ENCODE measurements at regions not wholly inside any gene's neighbourhood (a gene's known extent, or its start where the extent isn't known, plus 50 kb on each side); places are given as distances from the start of the nearest gene placed in this dataset.
"Not testable (repeated sequence)": the region's sequence is repeated elsewhere in the genome, so short reads cannot be mapped to it uniquely, and the experiment has no call there.

DNA sequence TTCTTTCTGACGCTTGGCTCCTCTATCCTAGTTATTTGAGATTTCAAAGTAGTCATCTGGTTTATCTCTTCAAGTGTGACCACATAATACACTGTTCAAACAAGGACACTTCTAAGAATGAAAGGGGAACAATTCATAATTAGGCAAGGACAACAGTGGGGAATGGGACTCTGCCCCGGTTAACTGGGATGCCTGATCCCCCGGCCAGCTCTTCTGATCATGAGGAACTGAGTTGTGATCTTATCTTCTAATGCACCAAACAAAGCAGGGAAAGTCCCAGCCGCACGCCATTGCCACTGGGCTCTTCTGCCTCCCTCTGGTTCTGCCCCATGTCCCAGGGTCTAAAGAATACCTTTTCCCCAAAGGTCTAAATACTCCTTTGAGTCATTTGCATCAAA is 158.2 kb upstream of the IRF2BP2 start:
- H3K9me3 ChIP-seq, result no peaks in the 10 kb centered on the region
- peaks cover 14% of the 10 kb centered on the region for H3K4me1 ChIP-seq
- H3K4me3 ChIP-seq, result no peak overlapping the region
- no peaks in the 10 kb centered on the region for H3K36me3 ChIP-seq
- no peak for DNase-seq
- ATAC-seq, result no peak
- no peak overlapping the region for H3K27ac ChIP-seq
- intact Hi-C loops (cut with DNase I), result no loop called here
- no peak for TF ChIP-seq CTCF (IDR thresholded peaks at IDR 0.05)
- no peaks in the 10 kb centered on the region for H3K27me3 ChIP-seq

GRCh38 chr1:234765672-234766071 is 155.7 kb upstream of the IRF2BP2 start:
- TF ChIP-seq CTCF (IDR thresholded peaks at IDR 0.05), result no peak
- H3K36me3 ChIP-seq, result no peaks in the 10 kb centered on the region
- intact Hi-C loops (cut with DNase I), result no loop called here
- H3K4me1 ChIP-seq, result no peaks in the 10 kb centered on the region
- no peaks in the 10 kb centered on the region for H3K9me3 ChIP-seq
- DNase-seq (no peak), ATAC-seq (no peak)
- no peak overlapping the region for H3K27ac ChIP-seq
- no peak overlapping the region for H3K4me3 ChIP-seq
- H3K27me3 ChIP-seq, result no peaks in the 10 kb centered on the region

DNA sequence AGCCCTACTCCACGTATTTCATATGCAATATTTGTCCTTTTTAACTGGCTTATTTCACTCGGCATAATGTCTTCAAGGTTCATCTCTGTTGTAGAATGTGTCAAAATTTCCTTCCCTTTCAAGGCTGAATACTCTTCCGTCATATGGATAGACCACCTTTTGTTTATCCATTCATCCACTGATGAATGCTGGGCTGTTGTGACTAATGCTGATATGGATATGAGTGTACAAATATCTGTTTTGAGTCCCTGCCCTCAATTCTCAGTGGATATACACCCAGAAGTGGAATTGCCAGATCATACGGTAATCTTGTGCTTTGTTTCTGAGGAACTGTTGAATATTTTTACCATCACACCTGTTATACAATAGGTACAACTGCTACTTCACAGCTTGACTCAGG is 155.2 kb upstream of the IRF2BP2 start:
- ATAC-seq, result no peak
- Histone ChIP-seq H3K36me3 (no peaks in the 10 kb centered on the region), H3K27me3 (no peaks in the 10 kb centered on the region), H3K9me3 (no peaks in the 10 kb centered on the region), H3K27ac (no peak overlapping the region), H3K4me1 (peaks cover 4% of the 10 kb centered on the region), H3K4me3 (no peak overlapping the region)
- intact Hi-C loops (cut with DNase I), result no loop called here
- DNase-seq, result no peak
- TF ChIP-seq CTCF (IDR thresholded peaks at IDR 0.05), result no peak

GRCh38 chr1:234763910-234764309 is 153.9 kb upstream of the IRF2BP2 start:
- no peak for TF ChIP-seq CTCF (IDR thresholded peaks at IDR 0.05)
- H3K27me3 ChIP-seq, result no peaks in the 10 kb centered on the region
- intact Hi-C loops (cut with DNase I), result no loop called here
- H3K27ac ChIP-seq, result no peak overlapping the region
- ATAC-seq (no peak), DNase-seq (no peak)
- no peak overlapping the region for H3K4me3 ChIP-seq
- no peaks in the 10 kb centered on the region for H3K36me3 ChIP-seq
- H3K9me3 ChIP-seq, result no peaks in the 10 kb centered on the region
- H3K4me1 ChIP-seq, result peaks cover 7% of the 10 kb centered on the region

DNA sequence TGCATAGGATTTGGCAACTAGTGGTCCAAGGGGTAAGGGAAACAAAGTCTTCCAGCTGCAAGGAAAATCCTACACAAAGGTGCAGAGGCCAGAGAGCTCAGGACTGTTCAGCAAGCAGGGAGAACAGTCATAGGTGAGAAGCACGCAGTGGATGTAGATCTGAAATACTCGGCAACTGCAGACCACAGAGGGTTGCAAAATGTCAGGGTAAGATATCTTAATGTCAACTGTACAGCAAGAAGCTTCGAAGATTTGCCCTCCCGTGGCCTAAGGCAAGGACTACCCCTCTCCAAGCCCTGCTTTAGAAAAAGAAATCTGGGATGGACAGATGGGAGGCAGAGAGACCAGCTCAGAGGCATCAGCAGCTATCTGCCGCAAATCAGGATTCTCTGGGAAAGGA is 153.4 kb upstream of the IRF2BP2 start:
- H3K4me3 ChIP-seq, result no peak overlapping the region
- ATAC-seq (no peak), DNase-seq (no peak)
- peaks cover 7% of the 10 kb centered on the region for H3K4me1 ChIP-seq
- no peak overlapping the region for H3K27ac ChIP-seq
- intact Hi-C loops (cut with DNase I), result no loop called here
- no peaks in the 10 kb centered on the region for H3K27me3 ChIP-seq
- no peaks in the 10 kb centered on the region for H3K36me3 ChIP-seq
- TF ChIP-seq CTCF (IDR thresholded peaks at IDR 0.05), result no peak
- no peaks in the 10 kb centered on the region for H3K9me3 ChIP-seq

DNA sequence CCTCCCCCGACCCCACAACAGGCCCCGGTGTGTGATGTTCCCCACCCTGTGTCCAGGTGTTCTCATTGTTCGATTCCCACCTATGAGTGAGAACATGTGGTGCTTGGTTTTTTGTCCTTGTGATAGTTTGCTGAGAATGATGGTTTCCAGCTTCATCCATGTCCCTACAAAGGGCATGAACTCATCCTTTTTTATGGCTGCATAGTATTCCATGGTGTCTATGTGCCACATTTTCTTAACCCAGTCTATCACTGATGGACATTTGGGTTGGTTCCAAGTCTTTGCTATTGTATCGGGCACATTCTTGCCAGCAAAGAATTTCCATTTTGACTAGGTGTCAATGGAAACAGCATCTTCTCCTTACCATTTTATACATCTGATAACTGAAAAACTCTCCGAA is 152.1 kb upstream of the IRF2BP2 start:
- DNase-seq; ATAC-seq; H3K27ac ChIP-seq; H3K4me1 ChIP-seq; H3K4me3 ChIP-seq; intact Hi-C loops (cut with DNase I); H3K36me3 ChIP-seq; H3K27me3 ChIP-seq; H3K9me3 ChIP-seq: not testable (repeated sequence)
